MCF 10A (cell line): ENCODE measurements at regions not wholly inside any gene's neighbourhood (a gene's known extent, or its start where the extent isn't known, plus 50 kb on each side); places are given as distances from the start of the nearest gene placed in this dataset.

Experiments used
- BruUV-seq: library from RNA; stranded (reverse); fragments of 400-500 nt; replicated peaks from 2 replicates; lab custom pipeline; 2021; lab: Mats Ljungman, UMichigan
- CTCF ChIA-PET: fragments of 300-600 bp; sonication (Branson Sonifier 250); formaldehyde crosslinking; extraction: SDS; loops from one replicate; lab custom pipeline; 2021; ENCODE audit warnings: antibody characterized with exemption, inconsistent platforms; lab: Yijun Ruan, JAX
- POLR2A ChIA-PET: fragments of 300-600, 350-650 bp; sonication (Branson Sonifier 250); formaldehyde crosslinking; extraction: SDS; loops from one replicate; lab custom pipeline; 2020; ENCODE audit warnings: antibody characterized with exemption, inconsistent platforms; lab: Yijun Ruan, JAX
- DNase-seq: peaks from one replicate; pipeline ENCODE4 v3.0.0-alpha.2; 2018; ENCODE audit not compliant: unreplicated experiment
- H3K27ac Mint-ChIP-seq: one replicate; pipeline ENCODE4 v1.8.0; 2022; ENCODE audit warnings: mild to moderate bottlenecking, low read depth, mixed read lengths; ENCODE audit not compliant: unreplicated experiment
- H3K27me3 Mint-ChIP-seq: one replicate; pipeline ENCODE4 v1.8.0; 2022; ENCODE audit warnings: mixed read lengths; ENCODE audit not compliant: insufficient read depth, unreplicated experiment
- H3K36me3 Mint-ChIP-seq: one replicate; pipeline ENCODE4 v1.8.0; 2022; ENCODE audit warnings: mild to moderate bottlenecking, moderate library complexity, mixed read lengths; ENCODE audit not compliant: insufficient read depth, unreplicated experiment
- H3K4me1 Mint-ChIP-seq: one replicate; pipeline ENCODE4 v1.8.0; 2022; ENCODE audit warnings: mixed read lengths; ENCODE audit not compliant: insufficient read depth, unreplicated experiment
- H3K4me3 Mint-ChIP-seq: one replicate; pipeline ENCODE4 v1.8.0; 2022; ENCODE audit warnings: mild to moderate bottlenecking, moderate library complexity, mixed read lengths; ENCODE audit not compliant: unreplicated experiment
- H3K9me3 Mint-ChIP-seq: one replicate; pipeline ENCODE4 v1.8.0; 2022; ENCODE audit warnings: mixed read lengths; ENCODE audit not compliant: unreplicated experiment
- intact Hi-C: fragments of 100-400 bp; cut with micrococcal nuclease; formaldehyde crosslinking; loops from 2 replicates; pipeline ENCODE4 v1.14.1; 2022
- TF ChIP-seq, protein P1 (sequence below): fragments of 200-600 bp; IDR thresholded peaks from one replicate; pipeline ENCODE4 v1.8.0; 2022; ENCODE audit warnings: antibody characterized with exemption, mild to moderate bottlenecking; ENCODE audit not compliant: unreplicated experiment

DNA sequence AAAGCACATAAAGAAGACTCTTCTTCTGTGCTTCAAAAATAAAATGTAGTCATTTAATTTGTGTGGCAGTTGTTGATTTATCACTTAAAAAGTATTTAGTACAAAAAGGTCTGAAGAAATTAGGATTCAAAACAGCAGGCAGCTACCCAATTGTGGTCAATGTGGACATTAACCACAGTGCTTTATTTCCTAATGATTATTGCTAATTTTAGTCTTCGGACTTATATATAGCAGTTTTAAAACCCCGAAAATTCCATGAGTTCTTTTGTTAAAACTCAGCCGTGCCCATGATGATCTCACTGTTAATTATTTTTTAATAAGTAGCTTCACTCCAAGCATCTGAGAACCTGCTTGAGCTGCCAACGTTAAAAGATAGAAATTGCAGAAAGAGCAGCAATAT, 594.3 kb downstream of the STK39 start:
- Mint-ChIP-seq H3K4me1 (no peaks in the 10 kb centered on the region), H3K4me3 (no peak overlapping the region), H3K9me3 (no peaks in the 10 kb centered on the region), H3K27me3 (peaks cover 19% of the 10 kb centered on the region), H3K27ac (no peak overlapping the region), H3K36me3 (no peaks in the 10 kb centered on the region)
- intact Hi-C loops = no loop called here
- TF ChIP-seq, protein P1, sequence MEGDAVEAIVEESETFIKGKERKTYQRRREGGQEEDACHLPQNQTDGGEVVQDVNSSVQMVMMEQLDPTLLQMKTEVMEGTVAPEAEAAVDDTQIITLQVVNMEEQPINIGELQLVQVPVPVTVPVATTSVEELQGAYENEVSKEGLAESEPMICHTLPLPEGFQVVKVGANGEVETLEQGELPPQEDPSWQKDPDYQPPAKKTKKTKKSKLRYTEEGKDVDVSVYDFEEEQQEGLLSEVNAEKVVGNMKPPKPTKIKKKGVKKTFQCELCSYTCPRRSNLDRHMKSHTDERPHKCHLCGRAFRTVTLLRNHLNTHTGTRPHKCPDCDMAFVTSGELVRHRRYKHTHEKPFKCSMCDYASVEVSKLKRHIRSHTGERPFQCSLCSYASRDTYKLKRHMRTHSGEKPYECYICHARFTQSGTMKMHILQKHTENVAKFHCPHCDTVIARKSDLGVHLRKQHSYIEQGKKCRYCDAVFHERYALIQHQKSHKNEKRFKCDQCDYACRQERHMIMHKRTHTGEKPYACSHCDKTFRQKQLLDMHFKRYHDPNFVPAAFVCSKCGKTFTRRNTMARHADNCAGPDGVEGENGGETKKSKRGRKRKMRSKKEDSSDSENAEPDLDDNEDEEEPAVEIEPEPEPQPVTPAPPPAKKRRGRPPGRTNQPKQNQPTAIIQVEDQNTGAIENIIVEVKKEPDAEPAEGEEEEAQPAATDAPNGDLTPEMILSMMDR = no peak
- BruUV-seq = no TSS peak
- DNase-seq = no peak
- CTCF ChIA-PET = interaction anchor here (0.5 to 1.5 kb wide), 2 partner anchors 466 to 666 kb away, joined by 3 read pairs; no protein-coding TSS in a partner anchor
- POLR2A ChIA-PET = no interaction called here

DNA sequence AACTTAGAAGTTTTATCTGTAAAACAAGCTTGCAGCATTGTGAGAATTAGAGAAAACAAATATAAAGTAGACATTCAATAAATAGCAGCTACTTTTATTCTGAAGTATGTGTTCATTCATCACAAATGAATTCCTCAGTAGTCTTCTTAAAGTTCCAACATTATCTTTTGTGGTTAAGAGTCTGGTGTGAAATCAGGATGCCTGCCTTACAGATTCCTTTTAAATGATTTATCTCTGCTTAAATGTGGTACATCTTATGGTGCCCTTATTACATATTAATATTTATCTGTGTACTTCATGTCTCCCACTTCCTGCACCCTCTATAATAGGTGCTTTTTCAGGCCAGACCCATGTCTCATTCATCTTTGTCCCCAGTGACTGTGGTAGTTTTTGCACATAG, 595.0 kb downstream of the STK39 start:
- H3K4me3 Mint-ChIP-seq = no peak overlapping the region
- no peak for DNase-seq
- no peaks in the 10 kb centered on the region for H3K36me3 Mint-ChIP-seq
- TF ChIP-seq, protein P1 = no peak
- H3K27ac Mint-ChIP-seq = no peak overlapping the region
- intact Hi-C loops = no loop called here
- peaks cover 12% of the 10 kb centered on the region for H3K27me3 Mint-ChIP-seq
- ChIA-PET POLR2A (no interaction called here), CTCF (no interaction called here)
- H3K4me1 Mint-ChIP-seq = no peaks in the 10 kb centered on the region
- no peaks in the 10 kb centered on the region for H3K9me3 Mint-ChIP-seq
- BruUV-seq = no TSS peak

DNA sequence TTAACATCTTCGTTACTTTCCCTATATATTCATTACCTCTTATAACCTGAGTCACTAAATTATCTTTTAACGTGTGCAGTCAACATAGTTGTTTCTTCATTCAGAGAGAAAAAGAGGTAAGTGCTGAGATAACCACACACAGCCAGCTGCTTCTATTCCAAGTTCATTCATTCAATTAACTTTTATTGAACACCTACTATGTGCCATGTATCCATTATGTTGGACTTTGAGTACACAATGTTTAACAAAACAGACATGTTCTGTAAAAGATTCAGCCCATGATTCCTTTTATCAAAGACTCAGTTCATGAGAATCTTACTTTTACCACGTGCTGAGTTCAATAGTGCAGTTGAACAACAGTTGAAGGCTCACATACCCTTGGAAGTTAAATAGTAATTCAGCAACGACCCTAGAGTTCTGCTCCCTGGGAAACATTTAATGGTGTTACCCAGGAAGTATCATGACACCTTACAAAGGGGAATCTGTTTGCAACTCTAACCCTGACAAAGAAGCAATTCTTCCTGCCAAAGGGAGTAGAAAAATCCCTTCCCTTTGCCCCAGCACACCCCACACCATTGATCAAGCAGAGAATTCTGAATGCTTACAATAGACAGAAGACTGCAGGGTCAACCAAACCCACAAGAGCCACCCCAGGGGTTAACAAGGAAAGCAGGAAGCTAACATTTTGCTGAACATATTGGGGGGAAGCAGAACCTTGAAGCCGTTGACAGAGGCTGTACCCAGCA, 595.8 kb downstream of the STK39 start:
- Mint-ChIP-seq H3K36me3 (no peaks in the 10 kb centered on the region), H3K4me3 (no peak overlapping the region), H3K27me3 (peaks cover 3% of the 10 kb centered on the region), H3K4me1 (no peaks in the 10 kb centered on the region), H3K9me3 (no peaks in the 10 kb centered on the region), H3K27ac (no peak overlapping the region)
- TF ChIP-seq, protein P1 = no peak
- POLR2A ChIA-PET = no interaction called here
- no TSS peak for BruUV-seq
- no peak for DNase-seq
- CTCF ChIA-PET = no interaction called here
- intact Hi-C loops = no loop called here

DNA sequence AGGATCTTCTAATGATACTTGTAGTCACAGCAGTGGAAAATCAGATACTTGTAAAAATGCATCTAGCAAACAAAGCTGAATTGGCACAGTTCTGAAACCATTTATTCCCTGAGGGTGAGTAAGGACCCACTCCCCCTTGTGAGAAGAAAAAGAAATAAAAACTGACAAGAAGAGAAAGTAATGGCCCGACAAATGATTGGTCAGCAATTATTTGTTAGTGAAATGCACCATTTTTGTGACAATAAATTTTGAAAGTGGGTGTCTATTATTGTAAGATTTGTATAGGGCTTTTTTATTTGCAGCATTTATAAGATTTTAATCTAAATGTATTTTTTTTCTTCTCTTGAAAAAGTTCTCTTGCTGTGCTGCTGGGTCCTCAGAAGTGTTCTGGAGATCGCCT, 600.8 kb downstream of the STK39 start:
- TF ChIP-seq, protein P1 = no peak
- H3K36me3 Mint-ChIP-seq = no peaks in the 10 kb centered on the region
- H3K27me3 Mint-ChIP-seq = no peaks in the 10 kb centered on the region
- no peaks in the 10 kb centered on the region for H3K9me3 Mint-ChIP-seq
- intact Hi-C loops = no loop called here
- ChIA-PET POLR2A (interaction anchor here (0.7 kb wide), 1 partner anchor 216 kb away, joined by 4 read pairs; no protein-coding TSS in a partner anchor), CTCF (no interaction called here)
- H3K4me1 Mint-ChIP-seq = no peaks in the 10 kb centered on the region
- no TSS peak for BruUV-seq
- no peak for DNase-seq
- no peak overlapping the region for H3K27ac Mint-ChIP-seq
- H3K4me3 Mint-ChIP-seq = no peak overlapping the region
